Activated gamma-delta T cell (primary cell): ENCODE measurements at regions not wholly inside any gene's neighbourhood (a gene's known extent, or its start where the extent isn't known, plus 50 kb on each side); places are given as distances from the start of the nearest gene placed in this dataset.

Experiments used
- DNase-seq: peaks from one replicate; lab custom pipeline; 2025; lab: John Stamatoyannopoulos, UW

DNA sequence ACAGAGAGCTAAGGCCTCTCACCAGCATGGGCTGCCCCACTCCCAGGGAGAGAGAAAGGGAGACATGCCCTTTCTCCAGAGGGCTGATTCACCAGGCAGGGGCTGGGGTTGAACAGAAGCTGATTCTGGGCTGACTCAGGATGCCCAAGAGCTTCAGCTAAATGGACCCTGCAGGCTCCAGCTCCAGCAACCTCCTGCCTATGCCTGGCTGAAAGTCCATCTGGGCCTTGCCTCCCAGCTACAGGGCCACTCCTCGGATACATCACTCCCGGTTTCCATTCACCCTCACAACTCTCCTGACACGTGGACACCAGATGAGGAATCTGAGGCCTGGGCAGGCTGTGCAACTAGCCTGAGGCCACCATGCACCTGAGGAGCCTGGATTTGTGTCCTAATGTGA lies 215.5 kb downstream of the BUD13 start:
- DNase-seq = no peak

- no peak for DNase-seq
Observed at GRCh38 chr11:116556483-116556882, 216.3 kb downstream of the BUD13 start.

DNA sequence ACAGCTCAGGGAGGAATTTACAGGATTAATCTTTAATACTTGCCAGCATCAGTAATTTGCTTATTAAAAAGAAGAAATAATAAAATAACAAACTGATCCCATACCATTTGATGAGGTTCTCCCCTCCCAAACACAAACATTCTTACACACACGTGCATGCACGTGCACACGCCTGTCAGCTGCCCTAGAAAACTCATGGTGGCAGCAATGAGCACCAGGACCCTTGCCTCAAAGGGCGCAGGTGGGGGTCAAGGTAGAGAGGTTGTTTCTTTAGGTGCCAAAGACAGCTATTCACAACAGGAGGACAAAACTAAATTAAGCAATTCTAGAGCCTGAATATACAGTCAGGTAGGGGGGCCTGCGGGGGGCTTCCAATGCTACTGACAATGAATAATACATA lies 219.3 kb downstream of the BUD13 start:
- DNase-seq = no peak

DNA sequence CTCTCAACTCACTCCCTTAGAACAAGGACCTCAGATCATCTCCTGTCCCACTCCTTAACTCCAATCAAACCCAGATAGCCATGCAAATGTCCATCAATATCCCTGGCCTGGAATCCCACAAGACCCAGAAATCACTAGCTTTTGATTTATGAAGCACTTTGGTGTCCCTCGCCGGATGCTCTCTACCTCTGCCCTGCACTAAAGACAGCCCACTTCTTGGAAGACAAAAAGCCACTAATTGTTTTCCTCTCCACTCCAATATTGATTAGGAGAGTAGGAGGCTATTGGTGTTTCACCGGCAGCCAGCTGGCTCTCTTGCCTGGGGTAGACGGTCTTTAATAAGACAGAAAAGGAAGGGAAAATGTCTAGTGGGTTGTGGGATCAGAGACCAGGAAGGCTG lies 221.2 kb downstream of the BUD13 start:
- no peak for DNase-seq

GRCh38 chr11:116548256-116548655 lies 224.5 kb downstream of the BUD13 start:
- DNase-seq = no peak

- no peak for DNase-seq
Observed at GRCh38 chr11:116547571-116547970, 225.2 kb downstream of the BUD13 start.

- no peak for DNase-seq
Observed at GRCh38 chr11:116545912-116546311, 226.9 kb downstream of the BUD13 start.

DNA sequence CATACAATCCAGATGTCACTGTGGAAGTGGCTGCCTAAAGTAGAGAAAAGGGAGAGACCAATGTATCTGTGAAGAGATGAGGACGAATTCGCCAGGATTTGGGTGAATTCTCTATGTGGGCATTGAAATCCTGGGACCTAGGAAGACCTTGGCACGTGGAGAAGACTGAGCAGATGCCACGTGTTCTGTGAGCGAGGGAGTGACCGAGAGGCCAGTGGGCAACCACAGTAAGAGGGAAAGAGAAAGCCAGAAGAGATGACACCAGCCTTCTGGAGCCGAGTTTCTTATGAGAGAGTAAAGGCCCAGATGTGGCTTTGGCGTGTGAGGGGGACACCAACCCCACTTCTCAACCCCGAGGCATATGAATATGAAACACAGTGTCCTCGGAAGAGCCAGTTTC lies 228.1 kb downstream of the BUD13 start:
- no peak for DNase-seq

GRCh38 chr11:116543911-116544475 lies 228.8 kb downstream of the BUD13 start:
- DNase-seq = no peak

- DNase-seq = no peak
Observed at GRCh38 chr11:116543099-116543498, 229.7 kb downstream of the BUD13 start.

DNA sequence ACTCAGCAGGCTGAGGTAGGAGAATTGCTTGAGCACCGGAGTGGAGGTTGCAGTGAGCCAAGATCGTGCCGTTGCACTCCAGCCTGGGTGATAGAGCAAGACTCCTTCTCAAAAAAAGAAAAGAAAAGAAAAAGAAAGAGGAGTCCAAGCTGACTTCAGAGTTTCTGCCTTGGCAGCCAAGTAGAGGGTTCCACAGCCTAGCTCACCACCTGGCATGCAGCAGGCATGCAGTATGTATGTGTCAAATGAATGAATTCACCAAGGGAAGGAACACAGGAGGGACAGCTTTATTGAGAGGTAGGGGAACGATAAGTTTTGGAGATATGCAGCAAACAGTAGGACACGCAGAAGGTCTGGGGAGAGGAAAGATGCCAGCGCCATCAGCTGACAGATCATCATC lies 230.4 kb downstream of the BUD13 start:
- DNase-seq = no peak

- no peak for DNase-seq
Observed at GRCh38 chr11:116541460-116541859, 231.3 kb downstream of the BUD13 start.

DNA sequence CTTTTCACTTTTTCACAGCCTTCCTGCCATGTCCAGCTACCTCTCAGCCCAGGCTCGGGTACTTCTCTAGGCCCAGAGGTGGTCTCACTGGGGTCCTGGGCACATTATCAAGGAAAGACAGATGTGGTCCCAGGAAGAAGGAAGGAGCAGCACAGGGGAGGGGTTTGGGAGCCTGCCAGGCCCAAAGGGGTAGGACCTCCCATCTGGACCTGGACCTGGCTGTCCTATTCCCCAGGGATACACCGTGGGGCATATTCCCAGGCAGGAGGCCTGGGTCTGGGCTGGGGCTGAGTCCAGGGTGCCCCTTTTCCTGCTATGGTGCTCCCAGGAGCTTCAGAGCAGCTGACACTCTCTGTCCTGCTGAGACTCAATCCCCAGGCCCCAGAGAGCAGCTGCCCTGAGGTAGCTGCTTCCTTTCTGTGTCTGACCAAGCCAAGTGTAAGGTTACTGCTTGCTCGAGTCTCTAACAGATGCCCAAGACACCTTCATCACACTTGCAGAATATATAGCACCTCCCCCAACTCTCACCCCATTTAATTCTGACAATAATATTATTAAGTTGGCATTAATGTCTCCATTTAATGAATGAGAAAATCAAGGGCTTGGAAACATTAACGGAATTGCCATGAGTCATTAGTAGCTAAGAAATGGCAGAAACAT lies 232.0 kb downstream of the BUD13 start:
- no peak for DNase-seq

GRCh38 chr11:116539836-116540418 lies 232.9 kb downstream of the BUD13 start:
- DNase-seq = no peak

GRCh38 chr11:116539211-116539610 lies 233.6 kb downstream of the BUD13 start:
- DNase-seq = no peak

- DNase-seq = no peak
Observed at GRCh38 chr11:116538677-116539076, 234.1 kb downstream of the BUD13 start.

DNA sequence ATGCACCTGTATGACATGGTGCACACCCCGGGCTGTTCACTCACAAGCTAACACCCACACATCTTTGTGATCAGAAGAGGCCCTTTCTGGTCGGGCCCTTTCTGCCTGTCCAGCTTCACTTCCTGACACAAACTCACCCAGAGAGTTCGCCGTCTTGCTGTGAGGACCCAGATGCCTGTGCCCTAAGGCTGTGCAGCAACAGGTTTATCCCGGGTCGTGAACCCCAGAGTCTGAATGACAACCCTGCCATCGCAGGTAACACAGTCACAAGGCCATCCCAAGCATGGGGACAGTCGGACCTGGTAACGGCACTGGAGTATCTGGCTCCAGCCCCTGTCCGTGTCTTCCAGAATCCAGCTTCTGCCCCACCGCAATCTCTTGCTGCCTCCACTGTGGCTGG lies 235.1 kb downstream of the BUD13 start:
- no peak for DNase-seq

- no peak for DNase-seq
Observed at GRCh38 chr11:116537121-116537520, 235.7 kb downstream of the BUD13 start.

- DNase-seq = no peak
Observed at GRCh38 chr11:116536416-116536815, 236.4 kb downstream of the BUD13 start.

DNA sequence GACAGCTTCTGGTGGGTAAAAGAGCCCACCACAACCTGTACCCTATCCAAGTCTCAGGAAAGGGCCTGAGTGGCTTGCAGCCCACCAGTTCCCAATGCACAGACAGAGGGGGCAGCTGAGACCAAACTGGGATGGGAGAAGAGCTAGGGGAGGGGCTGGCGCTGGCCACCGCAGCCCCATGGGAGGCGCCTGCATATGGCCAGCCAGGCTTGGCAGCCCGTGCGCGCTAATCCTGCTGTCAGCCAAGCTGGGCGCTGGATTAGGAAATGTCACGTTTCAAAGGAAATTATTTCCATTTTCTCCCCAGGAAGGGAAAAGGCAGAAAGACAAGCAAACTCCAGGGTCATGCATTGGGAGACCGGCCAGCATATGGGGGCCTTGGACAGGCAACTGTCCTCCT lies 236.8 kb downstream of the BUD13 start:
- no peak for DNase-seq

GRCh38 chr11:116535120-116535519 lies 237.7 kb downstream of the BUD13 start:
- no peak for DNase-seq

GRCh38 chr11:116534270-116534975 lies 238.4 kb downstream of the BUD13 start:
- no peak for DNase-seq

- DNase-seq = no peak
Observed at GRCh38 chr11:116533186-116533825, 239.5 kb downstream of the BUD13 start.
